ENCODE measurements at regions not wholly inside any gene's neighbourhood (a gene's known extent, or its start where the extent isn't known, plus 50 kb on each side); places are given as distances from the start of the nearest gene placed in this dataset.

DNA sequence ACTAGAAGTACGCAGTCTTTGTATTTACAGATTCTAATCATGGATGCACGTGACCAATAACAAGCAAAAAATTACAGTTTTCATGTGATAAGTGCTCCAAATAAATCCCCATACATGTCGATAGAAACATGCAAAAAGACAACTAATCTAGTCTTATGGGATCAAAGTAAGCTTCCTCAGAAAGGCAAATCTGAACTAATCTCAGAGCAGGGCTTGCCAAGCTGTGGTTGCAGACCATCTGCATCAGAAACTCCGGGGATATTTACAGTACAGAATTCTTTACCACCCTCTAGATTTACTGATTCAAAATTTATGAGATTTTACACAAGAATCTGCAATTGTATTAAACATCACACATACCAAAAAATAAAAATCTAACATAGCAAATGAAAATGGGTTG, 1435.5 kb downstream of the MRPL39 start:
- H2BK5ac ChIP-seq (ENCODE audit: low read depth, low read length, poor library complexity): no peak overlapping the region
- H3K79me1 ChIP-seq (ENCODE audit: low read length): no peaks in the 10 kb centered on the region
- H2BK120ac ChIP-seq (ENCODE audit: insufficient read depth, low read length, poor library complexity): no peak overlapping the region
- no peak overlapping the region for H3K23ac ChIP-seq (ENCODE audit: low read length)
- no peaks in the 10 kb centered on the region for H3K79me2 ChIP-seq (ENCODE audit: control insufficient read depth, insufficient read depth, low read length, poor library complexity)
- H2BK12ac ChIP-seq (ENCODE audit: low read length): no peak overlapping the region
- H3K14ac ChIP-seq (ENCODE audit: low read length): no peak overlapping the region
- WGBS (ENCODE audit: extremely low coverage, insufficient coverage, insufficient read length): no CpG with 5 or more reads among the region's 4 CpGs
- no peak overlapping the region for H2AFZ ChIP-seq (ENCODE audit: insufficient read depth, low read length, poor library complexity)
- no peaks in the 10 kb centered on the region for H3K27me3 ChIP-seq (ENCODE audit: insufficient read depth, low read length)
- H3K4me1 ChIP-seq (ENCODE audit: control insufficient read depth in 1 of 2, insufficient read depth in 2 of 2, low read length in 2 of 2): no peaks in the 10 kb centered on the region
- no peak overlapping the region for H3K4me2 ChIP-seq (ENCODE audit: low read length)
- H4K91ac ChIP-seq (ENCODE audit: low read depth, low read length): no peak overlapping the region
- H3K36me3 ChIP-seq (ENCODE audit: control insufficient read depth in 1 of 2, insufficient read depth in 2 of 2, low read length in 2 of 2): no peaks in the 10 kb centered on the region
- H3K18ac ChIP-seq (ENCODE audit: low read length): no peak overlapping the region
- H4K12ac ChIP-seq (ENCODE audit: low read depth, low read length): no peak overlapping the region
- DNase-seq: no peak
- H2AK5ac ChIP-seq (ENCODE audit: low read length): no peak overlapping the region
- no peak overlapping the region for H3K9ac ChIP-seq (ENCODE audit: low read length)
- H3K9me3 ChIP-seq (ENCODE audit: insufficient read depth, low read depth, low read length): no peaks in the 10 kb centered on the region
- H3K4me3 ChIP-seq (ENCODE audit: low read depth, low read length): no peak overlapping the region
- no peak overlapping the region for H3K27ac ChIP-seq (ENCODE audit: low read depth, low read length)
- no peak overlapping the region for H4K8ac ChIP-seq (ENCODE audit: low read depth, low read length)
- H3K4ac ChIP-seq (ENCODE audit: low read depth, low read length): no peak overlapping the region

DNA sequence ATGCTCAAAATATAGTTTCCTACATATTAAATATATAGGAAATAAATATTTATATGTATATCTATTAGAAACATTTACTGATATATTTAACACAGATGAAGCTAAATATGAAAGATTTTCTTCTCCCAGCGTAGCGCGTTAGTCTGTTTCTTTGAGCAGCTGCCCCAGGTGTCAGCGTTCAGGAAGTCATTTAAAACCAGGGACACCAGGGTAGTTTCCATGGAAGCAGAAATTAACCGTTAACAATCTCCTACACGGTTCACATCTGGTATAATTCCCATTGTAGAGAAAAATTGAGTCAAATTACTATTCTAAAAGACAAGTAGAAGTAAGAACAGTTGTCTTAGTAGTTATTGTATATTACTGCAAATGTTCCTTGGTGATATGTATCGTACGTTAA, 1443.7 kb downstream of the MRPL39 start:
- H4K12ac ChIP-seq (ENCODE audit: low read depth, low read length): no peak overlapping the region
- H3K36me3 ChIP-seq (ENCODE audit: control insufficient read depth in 1 of 2, insufficient read depth in 2 of 2, low read length in 2 of 2): no peaks in the 10 kb centered on the region
- H3K4me2 ChIP-seq (ENCODE audit: low read length): no peak overlapping the region
- no peak overlapping the region for H2BK12ac ChIP-seq (ENCODE audit: low read length)
- no peak overlapping the region for H3K18ac ChIP-seq (ENCODE audit: low read length)
- no peak overlapping the region for H2AK5ac ChIP-seq (ENCODE audit: low read length)
- no peak overlapping the region for H4K8ac ChIP-seq (ENCODE audit: low read depth, low read length)
- no peak overlapping the region for H2AFZ ChIP-seq (ENCODE audit: insufficient read depth, low read length, poor library complexity)
- no peaks in the 10 kb centered on the region for H3K79me2 ChIP-seq (ENCODE audit: control insufficient read depth, insufficient read depth, low read length, poor library complexity)
- no peaks in the 10 kb centered on the region for H3K27me3 ChIP-seq (ENCODE audit: insufficient read depth, low read length)
- H2BK5ac ChIP-seq (ENCODE audit: low read depth, low read length, poor library complexity): no peak overlapping the region
- no peaks in the 10 kb centered on the region for H3K9me3 ChIP-seq (ENCODE audit: insufficient read depth, low read depth, low read length)
- no peaks in the 10 kb centered on the region for H3K4me1 ChIP-seq (ENCODE audit: control insufficient read depth in 1 of 2, insufficient read depth in 2 of 2, low read length in 2 of 2)
- no peaks in the 10 kb centered on the region for H3K79me1 ChIP-seq (ENCODE audit: low read length)
- H3K27ac ChIP-seq (ENCODE audit: low read depth, low read length): no peak overlapping the region
- no peak overlapping the region for H3K9ac ChIP-seq (ENCODE audit: low read length)
- no peak overlapping the region for H3K4me3 ChIP-seq (ENCODE audit: low read depth, low read length)
- WGBS (ENCODE audit: extremely low coverage, insufficient coverage, insufficient read length): no CpG with 5 or more reads among the region's 8 CpGs
- H3K14ac ChIP-seq (ENCODE audit: low read length): no peak overlapping the region
- H3K23ac ChIP-seq (ENCODE audit: low read length): no peak overlapping the region
- no peak overlapping the region for H4K91ac ChIP-seq (ENCODE audit: low read depth, low read length)
- H3K4ac ChIP-seq (ENCODE audit: low read depth, low read length): no peak overlapping the region
- no peak overlapping the region for H2BK120ac ChIP-seq (ENCODE audit: insufficient read depth, low read length, poor library complexity)
- no peak for DNase-seq

DNA sequence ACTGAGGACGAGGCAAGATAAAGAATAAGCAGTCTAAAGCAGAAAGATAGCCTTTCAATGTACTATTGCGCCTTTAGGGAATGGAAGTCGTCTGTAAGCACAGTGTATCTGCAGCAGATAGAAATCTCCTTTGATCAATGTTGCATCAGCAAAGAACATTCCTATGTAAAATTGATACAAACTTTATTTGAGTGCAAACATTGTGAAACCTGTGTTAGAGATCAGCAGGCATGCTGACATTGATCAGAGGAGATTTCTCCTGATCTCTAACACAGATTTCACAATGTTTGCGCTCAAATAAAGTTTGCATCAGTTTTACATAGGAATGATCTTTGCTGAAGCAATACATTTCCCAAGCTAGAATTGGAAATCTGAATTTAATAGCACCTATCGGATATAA, 1446.8 kb downstream of the MRPL39 start:
- H2BK5ac ChIP-seq (ENCODE audit: low read depth, low read length, poor library complexity): no peak overlapping the region
- no peak overlapping the region for H3K23ac ChIP-seq (ENCODE audit: low read length)
- no peaks in the 10 kb centered on the region for H3K79me1 ChIP-seq (ENCODE audit: low read length)
- no peaks in the 10 kb centered on the region for H3K36me3 ChIP-seq (ENCODE audit: control insufficient read depth in 1 of 2, insufficient read depth in 2 of 2, low read length in 2 of 2)
- no peak overlapping the region for H3K9ac ChIP-seq (ENCODE audit: low read length)
- H3K4me2 ChIP-seq (ENCODE audit: low read length): no peak overlapping the region
- H3K4me1 ChIP-seq (ENCODE audit: control insufficient read depth in 1 of 2, insufficient read depth in 2 of 2, low read length in 2 of 2): no peaks in the 10 kb centered on the region
- no CpG with 5 or more reads among the region's 5 CpGs for WGBS (ENCODE audit: extremely low coverage, insufficient coverage, insufficient read length)
- H4K91ac ChIP-seq (ENCODE audit: low read depth, low read length): no peak overlapping the region
- H3K4ac ChIP-seq (ENCODE audit: low read depth, low read length): no peak overlapping the region
- no peak overlapping the region for H2AK5ac ChIP-seq (ENCODE audit: low read length)
- no peaks in the 10 kb centered on the region for H3K27me3 ChIP-seq (ENCODE audit: insufficient read depth, low read length)
- no peak overlapping the region for H3K27ac ChIP-seq (ENCODE audit: low read depth, low read length)
- H3K18ac ChIP-seq (ENCODE audit: low read length): no peak overlapping the region
- no peak for DNase-seq
- no peaks in the 10 kb centered on the region for H3K79me2 ChIP-seq (ENCODE audit: control insufficient read depth, insufficient read depth, low read length, poor library complexity)
- no peak overlapping the region for H4K8ac ChIP-seq (ENCODE audit: low read depth, low read length)
- H2BK120ac ChIP-seq (ENCODE audit: insufficient read depth, low read length, poor library complexity): no peak overlapping the region
- no peak overlapping the region for H3K4me3 ChIP-seq (ENCODE audit: low read depth, low read length)
- H2AFZ ChIP-seq (ENCODE audit: insufficient read depth, low read length, poor library complexity): no peak overlapping the region
- H2BK12ac ChIP-seq (ENCODE audit: low read length): no peak overlapping the region
- no peak overlapping the region for H4K12ac ChIP-seq (ENCODE audit: low read depth, low read length)
- H3K9me3 ChIP-seq (ENCODE audit: insufficient read depth, low read depth, low read length): no peaks in the 10 kb centered on the region
- H3K14ac ChIP-seq (ENCODE audit: low read length): no peak overlapping the region

DNA sequence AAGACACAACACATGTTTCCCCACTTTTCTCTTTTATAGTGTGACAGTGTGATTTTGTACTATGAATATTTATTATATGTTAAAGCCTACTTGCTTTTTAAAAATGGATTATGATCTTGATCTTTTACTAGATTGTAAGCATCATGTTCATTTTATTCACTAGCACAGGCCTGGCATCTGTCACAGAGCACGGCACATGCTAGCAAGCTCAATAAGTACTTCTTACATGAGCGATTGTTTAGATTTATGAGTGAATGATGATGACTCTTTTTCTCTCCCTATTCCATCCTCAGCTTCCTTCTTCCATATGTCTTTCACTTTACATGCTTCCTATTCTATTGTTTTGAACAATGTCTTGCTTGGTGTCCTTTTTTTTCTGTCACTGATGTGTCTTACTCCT, 1454.1 kb downstream of the MRPL39 start:
- no peaks in the 10 kb centered on the region for H3K79me2 ChIP-seq (ENCODE audit: control insufficient read depth, insufficient read depth, low read length, poor library complexity)
- no peaks in the 10 kb centered on the region for H3K79me1 ChIP-seq (ENCODE audit: low read length)
- no peak overlapping the region for H3K4me2 ChIP-seq (ENCODE audit: low read length)
- H2BK12ac ChIP-seq (ENCODE audit: low read length): no peak overlapping the region
- H3K18ac ChIP-seq (ENCODE audit: low read length): no peak overlapping the region
- H2BK120ac ChIP-seq (ENCODE audit: insufficient read depth, low read length, poor library complexity): no peak overlapping the region
- no peak overlapping the region for H3K14ac ChIP-seq (ENCODE audit: low read length)
- no peak overlapping the region for H3K4me3 ChIP-seq (ENCODE audit: low read depth, low read length)
- no peak for DNase-seq
- H2AFZ ChIP-seq (ENCODE audit: insufficient read depth, low read length, poor library complexity): no peak overlapping the region
- H3K4ac ChIP-seq (ENCODE audit: low read depth, low read length): no peak overlapping the region
- H3K4me1 ChIP-seq (ENCODE audit: control insufficient read depth in 1 of 2, insufficient read depth in 2 of 2, low read length in 2 of 2): no peaks in the 10 kb centered on the region
- no CpG with 5 or more reads among the region's 2 CpGs for WGBS (ENCODE audit: extremely low coverage, insufficient coverage, insufficient read length)
- no peaks in the 10 kb centered on the region for H3K27me3 ChIP-seq (ENCODE audit: insufficient read depth, low read length)
- H3K23ac ChIP-seq (ENCODE audit: low read length): no peak overlapping the region
- H3K9ac ChIP-seq (ENCODE audit: low read length): no peak overlapping the region
- H2BK5ac ChIP-seq (ENCODE audit: low read depth, low read length, poor library complexity): no peak overlapping the region
- no peak overlapping the region for H4K91ac ChIP-seq (ENCODE audit: low read depth, low read length)
- no peak overlapping the region for H2AK5ac ChIP-seq (ENCODE audit: low read length)
- H4K12ac ChIP-seq (ENCODE audit: low read depth, low read length): no peak overlapping the region
- H4K8ac ChIP-seq (ENCODE audit: low read depth, low read length): no peak overlapping the region
- H3K27ac ChIP-seq (ENCODE audit: low read depth, low read length): no peak overlapping the region
- H3K9me3 ChIP-seq (ENCODE audit: insufficient read depth, low read depth, low read length): no peaks in the 10 kb centered on the region
- no peaks in the 10 kb centered on the region for H3K36me3 ChIP-seq (ENCODE audit: control insufficient read depth in 1 of 2, insufficient read depth in 2 of 2, low read length in 2 of 2)
